ENCODE measurements at regions not wholly inside any gene's neighbourhood (a gene's known extent, or its start where the extent isn't known, plus 50 kb on each side); places are given as distances from the start of the nearest gene placed in this dataset.

DNA sequence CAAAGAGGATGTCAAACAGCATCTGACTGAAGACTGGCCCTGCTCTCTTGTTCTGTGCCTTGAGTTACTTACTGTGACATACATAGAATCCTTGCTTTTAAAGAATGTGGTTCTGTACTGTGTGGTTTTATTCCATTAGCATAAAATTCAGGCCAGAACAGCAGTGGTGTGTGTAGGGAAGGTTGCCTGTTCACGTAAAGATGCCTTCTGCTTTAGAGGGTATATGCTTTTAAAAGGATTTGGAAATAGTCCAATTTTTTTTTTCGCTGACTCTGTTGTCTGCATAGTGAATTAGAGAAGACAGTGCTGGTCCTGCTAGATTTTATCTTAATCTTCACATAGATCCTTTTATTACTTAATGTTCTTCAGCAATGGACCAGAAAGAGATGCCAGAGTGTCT is 470.8 kb upstream of the SEMA3A start:
- no peak overlapping the region for H3K27ac ChIP-seq
- no peaks in the 10 kb centered on the region for H3K36me3 ChIP-seq (ENCODE audit: low read depth)
- no peaks in the 10 kb centered on the region for H3K4me1 ChIP-seq (ENCODE audit: insufficient read depth)
- no peak overlapping the region for H3K9ac ChIP-seq
- H2AFZ ChIP-seq, result no peak overlapping the region
- DNase-seq, result no peak
- H3K9me2 ChIP-seq (ENCODE audit: insufficient read depth), result no peaks in the 10 kb centered on the region
- H3K79me2 ChIP-seq (ENCODE audit: insufficient read depth), result no peaks in the 10 kb centered on the region
- H4K20me1 ChIP-seq (ENCODE audit: insufficient read depth), result no peaks in the 10 kb centered on the region
- 85 to 93% methylated on average over 2 of the region's 2 CpGs for WGBS, 2 experiments (ENCODE audit: low coverage in 1 of 2, low lambda C conversion rate in 2 of 2, missing lambda C conversion rate in 2 of 2)
- H3K4me2 ChIP-seq (ENCODE audit: unreplicated experiment), result no peak overlapping the region
- H3K27me3 ChIP-seq (replicated peaks; ENCODE audit: insufficient read depth), result no peaks in the 10 kb centered on the region
- no peak for TF ChIP-seq EZH2phosphoT487 (IDR thresholded peaks at IDR 0.05; ENCODE audit: insufficient read depth, low read depth)
- TF ChIP-seq EZH2 (IDR thresholded peaks at IDR 0.05; ENCODE audit: insufficient read depth, poor library complexity, severe bottlenecking), result no peak
- no peaks in the 10 kb centered on the region for H3F3A ChIP-seq (ENCODE audit: insufficient read depth)
- no peaks in the 10 kb centered on the region for H3K9me3 ChIP-seq (ENCODE audit: low read depth)
- in situ Hi-C loops (cut with MboI), result no loop called here
- no peak overlapping the region for H3K4me3 ChIP-seq

GRCh38 chr7:84664626-84665025 is 470.0 kb upstream of the SEMA3A start:
- H3K4me3 ChIP-seq, result no peak overlapping the region
- no peaks in the 10 kb centered on the region for H3K9me2 ChIP-seq (ENCODE audit: insufficient read depth)
- no peak overlapping the region for H2AFZ ChIP-seq
- H3K9ac ChIP-seq, result no peak overlapping the region
- H3K4me1 ChIP-seq (ENCODE audit: insufficient read depth), result no peaks in the 10 kb centered on the region
- H3K4me2 ChIP-seq (ENCODE audit: unreplicated experiment), result no peak overlapping the region
- no peaks in the 10 kb centered on the region for H3K36me3 ChIP-seq (ENCODE audit: low read depth)
- no peaks in the 10 kb centered on the region for H3F3A ChIP-seq (ENCODE audit: insufficient read depth)
- in situ Hi-C loops (cut with MboI), result no loop called here
- WGBS, 2 experiments (ENCODE audit: low coverage in 1 of 2, low lambda C conversion rate in 2 of 2, missing lambda C conversion rate in 2 of 2), result 76 to 89% methylated on average over 1 of the region's 1 CpG
- H3K27me3 ChIP-seq (replicated peaks; ENCODE audit: insufficient read depth), result no peaks in the 10 kb centered on the region
- H3K9me3 ChIP-seq (ENCODE audit: low read depth), result no peaks in the 10 kb centered on the region
- DNase-seq, result no peak
- no peak for TF ChIP-seq EZH2 (IDR thresholded peaks at IDR 0.05; ENCODE audit: insufficient read depth, poor library complexity, severe bottlenecking)
- TF ChIP-seq EZH2phosphoT487 (IDR thresholded peaks at IDR 0.05; ENCODE audit: insufficient read depth, low read depth), result no peak
- no peaks in the 10 kb centered on the region for H4K20me1 ChIP-seq (ENCODE audit: insufficient read depth)
- no peak overlapping the region for H3K27ac ChIP-seq
- no peaks in the 10 kb centered on the region for H3K79me2 ChIP-seq (ENCODE audit: insufficient read depth)

GRCh38 chr7:84663224-84663623 is 468.6 kb upstream of the SEMA3A start:
- no peaks in the 10 kb centered on the region for H3K36me3 ChIP-seq (ENCODE audit: low read depth)
- TF ChIP-seq EZH2phosphoT487 (IDR thresholded peaks at IDR 0.05; ENCODE audit: insufficient read depth, low read depth) (no peak), EZH2 (IDR thresholded peaks at IDR 0.05; ENCODE audit: insufficient read depth, poor library complexity, severe bottlenecking) (no peak)
- no peak overlapping the region for H3K27ac ChIP-seq

GRCh38 chr7:84658286-84658685 is 463.7 kb upstream of the SEMA3A start:
- WGBS, 2 experiments (ENCODE audit: low coverage in 1 of 2, low lambda C conversion rate in 2 of 2, missing lambda C conversion rate in 2 of 2), result 90 to 94% methylated on average over 1 of the region's 1 CpG
- H3K79me2 ChIP-seq (ENCODE audit: insufficient read depth), result no peaks in the 10 kb centered on the region
- no peak overlapping the region for H3K27ac ChIP-seq
- H3K4me3 ChIP-seq, result no peak overlapping the region
- no peak overlapping the region for H2AFZ ChIP-seq
- no peaks in the 10 kb centered on the region for H4K20me1 ChIP-seq (ENCODE audit: insufficient read depth)
- H3K4me1 ChIP-seq (ENCODE audit: insufficient read depth), result no peaks in the 10 kb centered on the region
- no peaks in the 10 kb centered on the region for H3F3A ChIP-seq (ENCODE audit: insufficient read depth)
- H3K9me2 ChIP-seq (ENCODE audit: insufficient read depth), result no peaks in the 10 kb centered on the region
- H3K36me3 ChIP-seq (ENCODE audit: low read depth), result no peaks in the 10 kb centered on the region
- TF ChIP-seq EZH2 (IDR thresholded peaks at IDR 0.05; ENCODE audit: insufficient read depth, poor library complexity, severe bottlenecking) (no peak), EZH2phosphoT487 (IDR thresholded peaks at IDR 0.05; ENCODE audit: insufficient read depth, low read depth) (no peak)
- no peak overlapping the region for H3K4me2 ChIP-seq (ENCODE audit: unreplicated experiment)
- in situ Hi-C loops (cut with MboI), result no loop called here
- no peaks in the 10 kb centered on the region for H3K9me3 ChIP-seq (ENCODE audit: low read depth)
- H3K9ac ChIP-seq, result no peak overlapping the region
- no peaks in the 10 kb centered on the region for H3K27me3 ChIP-seq (replicated peaks; ENCODE audit: insufficient read depth)
- no peak for DNase-seq

More at GRCh38 chr7:84663224-84663623, 468.6 kb upstream of the SEMA3A start:
- Histone ChIP-seq H3K4me1 (ENCODE audit: insufficient read depth) (no peaks in the 10 kb centered on the region), H3K79me2 (ENCODE audit: insufficient read depth) (no peaks in the 10 kb centered on the region), H3K9me2 (ENCODE audit: insufficient read depth) (no peaks in the 10 kb centered on the region), H3K4me3 (peak overlapping the region; percentile 31; the same call in 1 of the 2 replicates), H3K9me3 (ENCODE audit: low read depth) (no peaks in the 10 kb centered on the region), H3F3A (ENCODE audit: insufficient read depth) (no peaks in the 10 kb centered on the region), H3K9ac (no peak overlapping the region), H3K4me2 (ENCODE audit: unreplicated experiment) (peak overlapping the region; percentile 59), H4K20me1 (ENCODE audit: insufficient read depth) (no peaks in the 10 kb centered on the region), H3K27me3 (replicated peaks; ENCODE audit: insufficient read depth) (no peaks in the 10 kb centered on the region), H2AFZ (peak overlapping the region; percentile 57)
- peak; percentile 7 for DNase-seq
- 52 to 53% methylated on average over 1 of the region's 1 CpG for WGBS, 2 experiments (ENCODE audit: low coverage in 1 of 2, low lambda C conversion rate in 2 of 2, missing lambda C conversion rate in 2 of 2)
- in situ Hi-C loops (cut with MboI), result no loop called here

- Histone ChIP-seq H3K9me3 (ENCODE audit: low read depth) (no peaks in the 10 kb centered on the region), H3F3A (ENCODE audit: insufficient read depth) (peaks cover 6% of the 10 kb centered on the region; the same call in 1 of the 2 replicates), H3K27ac (no peak overlapping the region), H3K79me2 (ENCODE audit: insufficient read depth) (no peaks in the 10 kb centered on the region), H2AFZ (no peak overlapping the region), H3K9me2 (ENCODE audit: insufficient read depth) (no peaks in the 10 kb centered on the region), H3K9ac (no peak overlapping the region), H4K20me1 (ENCODE audit: insufficient read depth) (no peaks in the 10 kb centered on the region), H3K4me2 (ENCODE audit: unreplicated experiment) (no peak overlapping the region), H3K4me3 (no peak overlapping the region), H3K4me1 (ENCODE audit: insufficient read depth) (0 out of 2 replicates have a peak, but pooled peaks cover under 1% of the 10 kb centered on the region), H3K27me3 (replicated peaks; ENCODE audit: insufficient read depth) (no peaks in the 10 kb centered on the region), H3K36me3 (ENCODE audit: low read depth) (no peaks in the 10 kb centered on the region)
- in situ Hi-C loops (cut with MboI), result no loop called here
- TF ChIP-seq EZH2 (IDR thresholded peaks at IDR 0.05; ENCODE audit: insufficient read depth, poor library complexity, severe bottlenecking) (no peak), EZH2phosphoT487 (IDR thresholded peaks at IDR 0.05; ENCODE audit: insufficient read depth, low read depth) (no peak)
- 43 to 58% methylated on average over 1 of the region's 1 CpG for whole genome bisulfite sequencing, 2 experiments (ENCODE audit: low coverage in 1 of 2, low lambda C conversion rate in 2 of 2, missing lambda C conversion rate in 2 of 2)
- no peak for DNase-seq
Measured at GRCh38 chr7:84654273-84654672, 459.7 kb upstream of the SEMA3A start.

Data from GM23248 (cell line).